HEK293T (cell line): ENCODE measurements at regions not wholly inside any gene's neighbourhood (a gene's known extent, or its start where the extent isn't known, plus 50 kb on each side); places are given as distances from the start of the nearest gene placed in this dataset.

Source experiments
- BHLHE40 ChIP-seq: fragments of 450-650 bp; IDR thresholded peaks from 2 replicates; pipeline ENCODE4 v1.6.1; 2016; ENCODE audit warnings: mild to moderate bottlenecking, moderate library complexity, borderline replicate concordance
- ELF4 ChIP-seq: fragments of 450-650 bp; IDR thresholded peaks from 2 replicates; pipeline ENCODE4 v1.6.1; 2017; ENCODE audit warnings: antibody characterized with exemption
- FOXA1 ChIP-seq: fragments of 450-650 bp; IDR thresholded peaks from 2 replicates; pipeline ENCODE4 v1.6.1; 2016; ENCODE audit warnings: mild to moderate bottlenecking
- FOXK2 ChIP-seq: fragments of 450-650 bp; IDR thresholded peaks from 2 replicates; pipeline ENCODE4 v1.6.1; 2016; ENCODE audit warnings: mild to moderate bottlenecking
- FOXM1 ChIP-seq: fragments of 450-650 bp; IDR thresholded peaks from 2 replicates; pipeline ENCODE4 v1.6.1; 2017; ENCODE audit warnings: mild to moderate bottlenecking, borderline replicate concordance
- LEF1 ChIP-seq: fragments of 450-650 bp; IDR thresholded peaks from 2 replicates; pipeline ENCODE4 v1.6.1; 2017; ENCODE audit warnings: mild to moderate bottlenecking, borderline replicate concordance
- SUZ12 ChIP-seq: fragments of 450-650 bp; IDR thresholded peaks from 2 replicates; pipeline ENCODE4 v1.6.1; 2016; ENCODE audit warnings: mild to moderate bottlenecking

DNA sequence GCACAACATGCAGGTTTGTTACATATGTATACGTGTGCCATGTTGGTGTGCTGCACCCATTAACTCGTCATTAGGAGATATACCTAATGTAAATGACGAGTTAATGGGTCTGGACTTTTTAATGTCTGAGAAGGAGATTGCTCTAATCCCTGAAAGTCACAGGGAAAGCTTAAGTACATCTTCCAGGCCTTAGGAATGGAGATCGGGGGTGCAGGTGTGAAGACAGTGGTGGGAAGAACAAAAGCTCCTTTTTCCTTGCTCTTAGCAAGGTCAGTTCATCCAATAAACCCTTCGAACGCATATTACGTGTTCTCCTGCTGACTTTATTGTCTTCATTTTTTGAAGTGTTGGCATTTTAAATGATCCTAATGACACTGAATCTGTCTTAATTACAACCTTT is 50.8 kb upstream of the LAMA1 start:
- TF ChIP-seq FOXA1 (no peak), ELF4 (no peak), BHLHE40 (no peak), FOXK2 (no peak), FOXM1 (no peak), SUZ12 (no peak), LEF1 (no peak)
